Heart right ventricle (tissue), 16 donors: ENCODE measurements at regions not wholly inside any gene's neighbourhood (a gene's known extent, or its start where the extent isn't known, plus 50 kb on each side); places are given as distances from the start of the nearest gene placed in this dataset.

Experiments used
- ATAC-seq, 8 donors: fragments of 200-7000 bp; cut with Tn5 transposase; one replicate each; pipeline ENCODE4 v1.9.1; 2020; ENCODE audit warnings: mild to moderate bottlenecking in 8 of 8, moderate library complexity in 8 of 8, moderate number of reproducible peaks in 1 of 8
- DNase-seq, 2 donors: peaks; one replicate each; pipeline ENCODE4 v3.0.0-alpha.2; 2020
- H3K27ac ChIP-seq, 10 donors: fragments of 200-600 bp; sonication (generic) in 2 of 10; one replicate each; pipeline versions ENCODE4 v1.5.0 to v1.8.0; 2020 to 2022; ENCODE audit warnings: mild to moderate bottlenecking in 3 of 10
- H3K27me3 ChIP-seq, 7 donors: fragments of 200-600 bp; one replicate each; pipeline ENCODE4 v1.8.0; 2021 to 2022; ENCODE audit warnings: mild to moderate bottlenecking in 2 of 7
- H3K36me3 ChIP-seq, 9 donors: fragments of 200-600 bp; sonication (generic) in 1 of 9; one replicate each; pipeline versions ENCODE4 v1.5.0 to v1.8.0; 2020 to 2022; ENCODE audit warnings: mild to moderate bottlenecking in 2 of 9
- H3K4me1 ChIP-seq, 9 donors: fragments of 200-600 bp; sonication (generic) in 1 of 9; one replicate each; pipeline versions ENCODE4 v1.5.0 to v1.8.0; 2020 to 2022; ENCODE audit warnings: mild to moderate bottlenecking in 4 of 9
- H3K4me3 ChIP-seq, 10 donors: fragments of 200-600 bp; sonication (generic) in 2 of 10; one replicate each; pipeline versions ENCODE4 v1.5.0 to v1.8.0; 2020 to 2022; ENCODE audit warnings: mild to moderate bottlenecking in 7 of 10, moderate library complexity in 2 of 10
- H3K9me3 ChIP-seq, 11 donors: fragments of 200-600 bp in 10 of 11; sonication (generic) in 2 of 11; one replicate each; pipeline versions ENCODE4 v1.5.0 to v1.8.0; 2013 to 2022; ENCODE audit warnings: mild to moderate bottlenecking in 2 of 11, control low read depth in 1 of 11, moderate library complexity in 1 of 11
- CTCF ChIP-seq, 9 donors: fragments of 200-600 bp; sonication (generic) in 2 of 9; IDR thresholded peaks; one replicate each; pipeline versions ENCODE4 v1.5.0 to v1.8.0; 2021 to 2022; ENCODE audit warnings: antibody characterized with exemption in 9 of 9, mild to moderate bottlenecking in 5 of 9, moderate library complexity in 1 of 9
- WGBS, 2 donors: extraction: QIAGEN DNeasy Blood & Tissue Kit; methylation state at CpG; one replicate each; pipeline ENCODE4 v1.1.7; 2013; ENCODE audit warnings: inconsistent platforms in 1 of 2; 5-methylcytosine and 5-hydroxymethylcytosine counted together
- intact Hi-C, 10 donors: fragments of 100-400 bp; cut with DNase I; formaldehyde crosslinking; loops; one replicate each; pipeline versions ENCODE4 v1.11.1 to v1.14.2; 2022
- donor health status: Arrhythmogenic right ventricular cardiomyopathy.
- donor health status: ischemic (EF 13 %, LVEDD 7.1; RV severe dilation, severe dysfunction).
- donor health status: healthy with polysubstance abuse.
- donor health status: DM: no; HTN: yes; CAD: no.
- donor health status: DM: no; HTN: no; CAD: no.
- donor health status: ischemic (EF 25% LVEDD 6.9; RV normal size, moderate dysfunction).
- donor health status: ischemic (EF 25% LVEDD 5.7; RV mildly dilated, moderate dysfunction).
- donor health status: healthy.
- donor health status: DM: yes; HTN: yes; CAD: no.
- donor health status: Ischemic cardiomyopathy.
- donor health status: ischemic (EF 35%, LVEDD 5.7; RV mildly dilated, moderate dysfunction).
- donor health status: nonischemic (EF 11% LVEDD 7.7; RV severe dilation, severe dysfunction).
- donor health status: DM: yes; HTN: yes; CAD: no.
- donor health status: PGD.
- donor health status: ischemic (EF 29% LVEDD 5.4; RV normal size, mild dysfunction).
- donor health status: nonischemic (EF 23%, LVEDD 6.1; RV moderate dilation, normal function).

- H3K27ac ChIP-seq = no peak overlapping the region
- peaks cover 0 to 6% (median 0%) of the 10 kb centered on the region in 9 donors for H3K4me1 ChIP-seq
- DNase-seq (peak in 1 of 2 donors; percentile 45), ATAC-seq (peak in 7 of 8 donors; percentile 18 to 81 (median 50))
- H3K36me3 ChIP-seq = no peaks in the 10 kb centered on the region
- peak; percentile 15 to 56 (median 48) for TF ChIP-seq CTCF (IDR thresholded peaks at IDR 0.05)
- H3K9me3 ChIP-seq = peaks cover 0 to 8% (median 0%) of the 10 kb centered on the region in 11 donors
- H3K27me3 ChIP-seq = no peaks in the 10 kb centered on the region
- 34 to 45% methylated on average over 10 of the region's 10 CpGs for WGBS, 2 donors
- intact Hi-C loops = loop anchor here in 2 of 10 donors (5.0 kb wide), 2 partner anchors 276 to 281 kb away; partner anchors contain the start of gene SNRPA1 (in 1 of the 2)
- no peak overlapping the region for H3K4me3 ChIP-seq
Measured at GRCh38 chr15:101578443-101578894, 73.7 kb downstream of the TM2D3 start.

- intact Hi-C loops = no loop called here
- Histone ChIP-seq H3K4me1 (no peaks in the 10 kb centered on the region), H3K36me3 (no peaks in the 10 kb centered on the region), H3K9me3 (no peaks in the 10 kb centered on the region), H3K27ac (no peak overlapping the region), H3K4me3 (no peak overlapping the region), H3K27me3 (no peaks in the 10 kb centered on the region)
- ATAC-seq = no peak
- TF ChIP-seq CTCF (IDR thresholded peaks at IDR 0.05) = no peak
- no peak for DNase-seq
- 69 to 71% methylated on average over 3 of the region's 3 CpGs for WGBS, 2 donors
Measured at GRCh38 chr15:101573951-101574350, 78.2 kb downstream of the TM2D3 start.

GRCh38 chr15:101570241-101570640, 80.7 kb upstream of the PCSK6 start:
- TF ChIP-seq CTCF (IDR thresholded peaks at IDR 0.05) = no peak
- H3K27ac ChIP-seq = no peak overlapping the region

GRCh38 chr15:101568821-101569555, 79.5 kb upstream of the PCSK6 start:
- ATAC-seq (no peak), DNase-seq (no peak)
- Histone ChIP-seq H3K9me3 (no peaks in the 10 kb centered on the region), H3K4me1 (no peaks in the 10 kb centered on the region), H3K4me3 (no peak overlapping the region), H3K27me3 (peaks cover 0 to 7% (median 0%) of the 10 kb centered on the region in 7 donors), H3K36me3 (no peaks in the 10 kb centered on the region), H3K27ac (no peak overlapping the region)
- 91% methylated on average over 17 of the region's 17 CpGs for WGBS, 2 donors
- intact Hi-C loops = no loop called here
- TF ChIP-seq CTCF (IDR thresholded peaks at IDR 0.05) = no peak

More at GRCh38 chr15:101570241-101570640, 80.7 kb upstream of the PCSK6 start:
- intact Hi-C loops = no loop called here
- no peak overlapping the region for H3K4me3 ChIP-seq
- peaks cover 0 to 7% (median 0%) of the 10 kb centered on the region in 7 donors for H3K27me3 ChIP-seq
- ATAC-seq (no peak), DNase-seq (no peak)
- no peaks in the 10 kb centered on the region for H3K36me3 ChIP-seq
- no peaks in the 10 kb centered on the region for H3K4me1 ChIP-seq
- no peaks in the 10 kb centered on the region for H3K9me3 ChIP-seq
